ENCODE measurements at regions not wholly inside any gene's neighbourhood (a gene's known extent, or its start where the extent isn't known, plus 50 kb on each side); places are given as distances from the start of the nearest gene placed in this dataset.
"Not testable (repeated sequence)": the region's sequence is repeated elsewhere in the genome, so short reads cannot be mapped to it uniquely, and the experiment has no call there.

DNA sequence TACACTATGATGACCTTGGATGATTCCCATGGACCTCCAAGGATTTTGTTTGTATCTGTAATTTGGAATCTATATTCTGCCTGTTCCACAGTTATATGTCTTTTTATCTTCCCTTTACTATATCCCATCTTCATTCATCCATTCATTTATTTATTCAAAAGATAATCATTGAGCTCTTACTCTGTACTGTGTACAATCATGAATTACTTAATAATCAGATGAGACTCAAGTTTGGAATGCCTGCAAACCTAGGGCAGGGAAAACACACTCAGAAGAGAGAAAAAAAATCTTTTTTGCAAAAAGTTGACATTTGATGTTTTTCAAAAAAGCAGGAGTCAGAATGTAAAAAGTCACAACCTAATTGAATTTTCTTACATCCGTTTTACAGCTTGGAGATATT, 170.2 kb upstream of the GNAI1 start:
- ATAC-seq (no peak), DNase-seq (ENCODE audit: low spot score) (no peak)
- H3K36me3 Mint-ChIP-seq = no peaks in the 10 kb centered on the region
- no peaks in the 10 kb centered on the region for H3K4me1 Mint-ChIP-seq (ENCODE audit: low read depth in 2 of 2)
- H3K4me3 Mint-ChIP-seq = no peak overlapping the region
- H3K27ac Mint-ChIP-seq = no peak overlapping the region
- no peaks in the 10 kb centered on the region for H3K27me3 Mint-ChIP-seq
- H3K9me3 Mint-ChIP-seq = peaks cover 3% of the 10 kb centered on the region

DNA sequence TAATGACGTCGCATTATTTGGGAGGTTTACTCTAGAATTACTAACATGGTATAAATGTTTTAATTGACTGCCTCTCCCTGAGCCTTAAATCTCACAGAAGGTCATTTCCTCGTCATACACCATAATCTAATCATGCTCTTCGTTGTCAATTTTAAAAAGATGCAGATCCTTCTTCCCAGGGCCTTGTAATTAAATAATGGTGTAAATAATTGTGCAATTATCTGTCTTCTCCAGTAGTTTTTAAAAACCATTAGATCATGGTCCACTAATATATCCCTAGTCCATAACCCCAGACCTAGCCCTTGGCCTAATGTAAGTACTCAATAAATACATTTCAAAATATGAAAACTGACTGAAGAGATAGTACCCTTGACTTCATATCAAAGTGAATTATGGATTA, 181.5 kb upstream of the GNAI1 start:
- Mint-ChIP-seq H3K4me1 (ENCODE audit: low read depth in 2 of 2) (no peaks in the 10 kb centered on the region), H3K36me3 (no peaks in the 10 kb centered on the region), H3K27ac (no peak overlapping the region), H3K4me3 (no peak overlapping the region), H3K9me3 (peaks cover 5% of the 10 kb centered on the region), H3K27me3 (no peaks in the 10 kb centered on the region)
- DNase-seq (ENCODE audit: low spot score) = no peak
- no peak for ATAC-seq

DNA sequence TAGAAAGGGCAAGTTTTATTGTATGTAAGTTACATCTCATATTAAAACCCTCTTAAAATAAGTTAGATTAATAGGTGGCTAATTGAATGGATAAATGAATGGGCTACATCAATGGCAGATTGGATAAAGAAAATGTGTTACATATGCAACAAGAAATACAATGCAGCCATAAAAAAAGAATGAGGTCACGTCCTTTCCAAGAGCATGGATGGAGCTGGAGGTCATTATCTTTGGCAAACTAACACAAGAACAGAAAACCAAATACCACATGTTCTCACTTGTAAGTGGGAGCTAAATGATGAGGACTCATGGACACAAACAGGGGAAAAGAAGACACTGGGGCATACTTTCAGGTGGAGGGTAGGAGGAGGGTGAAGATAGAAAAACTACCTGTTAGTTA, 182.2 kb upstream of the GNAI1 start:
- Mint-ChIP-seq H3K4me3 (no peak overlapping the region), H3K9me3 (peaks cover 7% of the 10 kb centered on the region), H3K27ac (no peak overlapping the region), H3K27me3 (no peaks in the 10 kb centered on the region), H3K4me1 (ENCODE audit: low read depth in 2 of 2) (no peaks in the 10 kb centered on the region), H3K36me3 (no peaks in the 10 kb centered on the region)
- ATAC-seq (no peak), DNase-seq (ENCODE audit: low spot score) (no peak)

DNA sequence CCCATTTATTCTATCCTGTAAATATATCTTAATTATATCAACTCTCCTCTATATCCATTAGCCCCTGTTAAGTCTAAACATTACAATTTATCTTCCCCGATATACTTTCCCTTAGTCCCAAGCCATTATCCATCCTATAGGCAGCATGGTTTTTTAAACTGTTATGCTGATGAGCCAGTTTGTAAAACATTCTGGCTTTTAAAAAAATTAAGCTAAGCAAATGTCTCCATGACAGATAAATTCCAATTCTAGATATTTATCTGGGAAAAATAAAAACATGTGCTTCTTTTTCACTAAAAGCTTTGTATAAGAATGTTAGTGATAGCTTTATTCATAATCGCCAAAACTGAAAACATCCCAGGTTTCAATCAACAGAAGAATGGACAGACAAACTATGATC, 183.2 kb upstream of the GNAI1 start:
- DNase-seq (ENCODE audit: low spot score) (no peak), ATAC-seq (no peak)
- H3K9me3 Mint-ChIP-seq = peaks cover 11% of the 10 kb centered on the region
- no peaks in the 10 kb centered on the region for H3K4me1 Mint-ChIP-seq (ENCODE audit: low read depth in 2 of 2)
- H3K4me3 Mint-ChIP-seq = no peak overlapping the region
- no peak overlapping the region for H3K27ac Mint-ChIP-seq
- no peaks in the 10 kb centered on the region for H3K36me3 Mint-ChIP-seq
- H3K27me3 Mint-ChIP-seq = no peaks in the 10 kb centered on the region

DNA sequence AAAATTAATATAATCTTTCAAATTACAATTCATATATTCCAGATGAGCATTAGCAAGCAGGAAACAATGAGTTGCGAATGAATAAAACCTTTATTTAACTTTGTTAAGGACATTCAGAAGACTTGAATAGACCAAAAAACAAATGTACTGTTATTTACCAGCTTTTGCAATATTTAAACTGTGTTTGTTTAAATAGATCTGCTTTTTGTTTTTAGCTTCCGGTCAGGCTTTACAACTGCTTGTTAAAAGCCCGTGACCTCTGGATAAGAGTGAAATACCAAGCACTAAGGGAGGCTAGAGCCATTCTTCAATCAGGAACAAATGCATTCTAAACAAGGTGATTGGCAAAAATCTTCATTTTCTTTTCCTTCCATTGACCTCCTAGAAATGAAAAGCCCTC, 184.9 kb upstream of the GNAI1 start:
- Mint-ChIP-seq H3K4me3 (no peak overlapping the region), H3K27me3 (no peaks in the 10 kb centered on the region), H3K36me3 (no peaks in the 10 kb centered on the region), H3K4me1 (ENCODE audit: low read depth in 2 of 2) (no peaks in the 10 kb centered on the region), H3K27ac (no peak overlapping the region), H3K9me3 (peaks cover 12% of the 10 kb centered on the region)
- DNase-seq (ENCODE audit: low spot score) (no peak), ATAC-seq (no peak)

DNA sequence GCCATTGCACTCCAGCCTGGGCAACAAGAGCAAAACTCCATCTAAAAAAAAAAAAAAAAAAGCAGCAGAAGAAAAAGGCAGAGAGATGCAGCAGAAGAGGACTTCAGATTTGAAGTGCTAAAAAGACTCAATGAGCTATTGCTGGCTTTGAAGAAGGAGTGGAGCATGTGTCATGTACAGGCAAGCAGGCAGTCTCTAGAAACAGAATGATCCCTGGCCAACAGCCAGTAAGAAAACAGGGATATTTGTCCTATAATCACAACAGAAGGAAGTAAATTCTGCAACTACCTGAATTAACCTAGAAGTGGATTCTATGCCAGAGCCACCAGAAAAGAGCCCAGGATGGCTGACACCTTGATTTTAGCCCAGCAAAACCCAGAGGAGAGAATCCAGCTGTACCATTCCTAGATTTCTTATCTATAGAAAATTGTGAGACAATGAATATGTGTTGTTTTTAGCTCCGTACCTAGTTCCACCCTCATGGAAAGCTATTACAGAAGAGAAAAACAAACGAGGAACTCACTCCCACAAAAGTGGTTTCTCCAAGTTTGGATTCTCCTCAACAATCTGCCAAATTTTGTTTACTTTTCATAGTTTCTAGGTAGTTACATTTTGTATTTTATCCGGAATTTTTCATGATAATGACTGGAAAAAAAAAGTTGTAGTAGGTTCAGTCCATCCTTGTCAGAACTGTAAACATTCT, 198.2 kb upstream of the GNAI1 start:
- H3K27me3 Mint-ChIP-seq = no peaks in the 10 kb centered on the region
- H3K4me1 Mint-ChIP-seq (ENCODE audit: low read depth in 2 of 2) = no peaks in the 10 kb centered on the region
- peaks cover 8% of the 10 kb centered on the region for H3K9me3 Mint-ChIP-seq
- ATAC-seq (no peak), DNase-seq (ENCODE audit: low spot score) (no peak)
- no peak overlapping the region for H3K27ac Mint-ChIP-seq
- H3K36me3 Mint-ChIP-seq = peaks cover 2% of the 10 kb centered on the region
- no peak overlapping the region for H3K4me3 Mint-ChIP-seq

DNA sequence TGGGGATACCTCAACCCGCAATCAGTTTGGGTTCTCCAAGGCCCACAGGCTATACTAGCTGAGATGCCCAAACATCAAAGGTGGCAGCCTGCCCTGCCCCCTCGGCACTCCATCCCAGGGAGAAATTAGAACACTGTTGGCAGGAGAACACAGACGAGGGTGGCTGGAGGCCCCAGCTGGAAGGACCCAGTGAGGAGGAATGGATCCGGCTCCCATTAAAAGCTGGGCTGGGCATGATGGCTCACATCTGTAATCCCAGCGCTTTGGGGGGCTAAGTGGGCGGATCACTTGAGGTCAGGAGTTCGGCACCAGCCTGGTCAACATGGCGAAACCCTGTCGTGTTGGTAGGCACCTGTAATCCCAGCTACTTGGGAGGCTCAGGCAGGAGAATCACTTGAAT, 199.9 kb upstream of the GNAI1 start:
- ATAC-seq (no peak), DNase-seq (ENCODE audit: low spot score) (no peak)
- Mint-ChIP-seq H3K36me3 (peaks cover 6% of the 10 kb centered on the region), H3K9me3 (peaks cover 12% of the 10 kb centered on the region), H3K27me3 (no peaks in the 10 kb centered on the region), H3K4me3 (no peak overlapping the region), H3K27ac (no peak overlapping the region), H3K4me1 (ENCODE audit: low read depth in 2 of 2) (no peaks in the 10 kb centered on the region)

DNA sequence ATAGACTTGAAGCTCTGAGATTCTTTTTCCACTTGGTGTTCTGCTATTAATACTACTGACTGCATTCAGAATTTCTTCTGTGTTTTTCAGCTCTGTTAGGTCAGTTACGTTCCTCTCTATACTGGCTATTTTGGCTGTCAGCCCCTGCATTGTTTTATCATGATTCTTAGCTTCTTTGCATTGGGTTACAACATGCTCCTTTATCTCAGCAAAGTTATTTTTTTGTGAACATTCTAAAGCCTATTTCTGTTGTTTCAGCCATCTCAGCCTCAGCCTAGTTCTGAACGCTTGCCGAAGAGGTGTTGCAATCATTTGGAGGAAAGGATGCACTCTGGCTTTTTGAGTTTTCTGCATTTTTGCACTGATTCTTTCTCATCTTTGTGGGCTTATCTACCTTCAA, 201.5 kb upstream of the GNAI1 start:
- Mint-ChIP-seq H3K4me1 (ENCODE audit: low read depth in 2 of 2) (no peaks in the 10 kb centered on the region), H3K27me3 (no peaks in the 10 kb centered on the region), H3K27ac (no peak overlapping the region), H3K4me3 (no peak overlapping the region), H3K36me3 (peaks cover 6% of the 10 kb centered on the region), H3K9me3 (peaks cover 15% of the 10 kb centered on the region)
- DNase-seq (ENCODE audit: low spot score) (no peak), ATAC-seq (no peak)

DNA sequence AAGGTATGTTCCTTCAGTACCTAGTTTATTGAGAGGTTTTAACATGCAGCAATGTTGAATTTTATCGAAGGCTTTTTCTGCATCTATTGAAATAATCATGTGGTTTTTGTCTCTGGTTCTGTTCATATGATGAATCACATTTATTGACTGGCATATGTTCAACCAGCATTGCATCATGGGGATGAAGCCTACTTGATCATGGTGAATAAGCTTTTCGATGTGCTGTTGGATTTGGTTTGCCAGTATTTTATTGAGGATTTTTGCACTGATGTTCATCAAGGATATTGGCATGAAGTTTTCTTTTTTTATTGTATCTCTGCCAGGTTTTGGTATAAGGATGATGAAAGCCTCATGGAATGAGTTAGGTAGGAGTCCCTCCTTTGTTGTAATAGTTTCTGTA, 204.0 kb upstream of the GNAI1 start:
- no peaks in the 10 kb centered on the region for H3K27me3 Mint-ChIP-seq

DNA sequence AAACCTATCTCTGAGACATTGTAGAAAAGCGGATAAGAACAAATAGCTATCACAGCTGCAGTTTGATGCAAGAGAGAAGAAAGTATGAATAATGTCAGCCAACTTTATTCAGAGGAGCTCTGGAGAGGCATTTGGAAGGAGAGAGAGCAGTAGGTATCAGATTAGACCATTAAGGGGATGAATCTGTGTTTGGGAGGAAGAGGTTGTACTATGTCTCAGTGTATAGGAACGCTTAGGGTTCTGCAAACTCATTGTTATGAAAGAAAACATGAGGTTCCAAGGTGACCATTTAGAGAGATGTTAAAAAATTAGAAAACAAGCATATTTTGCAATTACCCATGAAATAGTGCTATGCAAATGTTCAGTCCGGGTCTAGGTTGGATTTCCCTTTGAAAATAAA, 207.5 kb upstream of the GNAI1 start:
- no peaks in the 10 kb centered on the region for H3K4me1 Mint-ChIP-seq (ENCODE audit: low read depth in 2 of 2)
- H3K4me3 Mint-ChIP-seq = no peak overlapping the region
- H3K27me3 Mint-ChIP-seq = no peaks in the 10 kb centered on the region
- H3K27ac Mint-ChIP-seq = no peak overlapping the region
- no peak for ATAC-seq
- H3K36me3 Mint-ChIP-seq = peaks cover 6% of the 10 kb centered on the region
- no peak for DNase-seq (ENCODE audit: low spot score)
- H3K9me3 Mint-ChIP-seq = peaks cover 20% of the 10 kb centered on the region

More for the DNA sequence above, 204.0 kb upstream of the GNAI1 start:
- no peaks in the 10 kb centered on the region for H3K4me1 Mint-ChIP-seq (ENCODE audit: low read depth in 2 of 2)
- H3K27ac Mint-ChIP-seq = no peak overlapping the region
- H3K4me3 Mint-ChIP-seq = no peak overlapping the region
- H3K36me3 Mint-ChIP-seq = peaks cover 6% of the 10 kb centered on the region
- ATAC-seq (no peak), DNase-seq (ENCODE audit: low spot score) (no peak)
- H3K9me3 Mint-ChIP-seq = peaks cover 15% of the 10 kb centered on the region

DNA sequence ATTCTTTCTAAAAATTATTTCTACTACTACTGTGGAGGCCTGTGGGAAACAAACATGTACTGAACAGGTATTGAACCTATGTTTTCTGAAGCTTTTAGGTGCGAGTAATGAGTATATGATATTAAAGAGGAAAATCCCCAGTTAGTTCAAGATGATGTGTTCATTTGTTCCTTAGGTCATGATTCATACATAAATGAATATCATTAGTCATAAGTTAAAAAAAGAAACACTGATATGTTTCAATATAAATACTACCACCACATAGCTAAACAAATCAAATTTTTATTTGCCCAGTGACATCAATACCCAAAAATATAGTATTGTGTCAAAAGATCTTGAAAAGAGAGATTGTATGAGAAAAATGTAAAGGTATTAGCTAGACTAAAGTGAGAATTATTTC, 210.7 kb upstream of the GNAI1 start:
- H3K9me3 Mint-ChIP-seq = peaks cover 15% of the 10 kb centered on the region
- H3K4me3 Mint-ChIP-seq = no peak overlapping the region
- ATAC-seq = no peak

DNA sequence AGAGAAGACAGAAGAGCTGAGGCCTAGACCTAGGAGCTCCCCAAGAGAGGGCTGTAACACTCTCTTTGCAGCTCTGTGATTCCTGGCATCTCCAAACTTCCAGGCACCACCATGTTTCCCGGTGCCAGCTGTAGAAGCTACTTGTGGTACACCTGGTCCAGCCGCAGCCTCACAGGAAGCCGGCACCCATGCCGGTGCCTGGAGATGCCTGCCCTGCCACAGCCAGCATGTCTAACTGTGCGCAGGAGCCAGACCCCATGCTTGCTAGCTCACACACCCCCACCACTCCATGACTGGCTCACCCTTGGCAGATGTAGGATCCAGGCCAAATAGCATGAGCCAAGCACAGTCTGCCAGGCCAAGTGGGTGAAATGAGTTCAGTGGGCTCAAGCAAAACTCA, 211.7 kb upstream of the GNAI1 start:
- H3K4me3 Mint-ChIP-seq = no peak overlapping the region
- H3K27me3 Mint-ChIP-seq = no peaks in the 10 kb centered on the region
- peaks cover 14% of the 10 kb centered on the region for H3K9me3 Mint-ChIP-seq
- H3K27ac Mint-ChIP-seq = no peak overlapping the region
- ATAC-seq (no peak), DNase-seq (ENCODE audit: low spot score) (no peak)
- H3K36me3 Mint-ChIP-seq = peaks cover under 1% of the 10 kb centered on the region
- no peaks in the 10 kb centered on the region for H3K4me1 Mint-ChIP-seq (ENCODE audit: low read depth in 2 of 2)

More for the DNA sequence above, 210.7 kb upstream of the GNAI1 start:
- H3K27ac Mint-ChIP-seq = no peak overlapping the region
- H3K36me3 Mint-ChIP-seq = no peaks in the 10 kb centered on the region
- no peaks in the 10 kb centered on the region for H3K4me1 Mint-ChIP-seq (ENCODE audit: low read depth in 2 of 2)
- no peaks in the 10 kb centered on the region for H3K27me3 Mint-ChIP-seq
- DNase-seq (ENCODE audit: low spot score) = no peak

DNA sequence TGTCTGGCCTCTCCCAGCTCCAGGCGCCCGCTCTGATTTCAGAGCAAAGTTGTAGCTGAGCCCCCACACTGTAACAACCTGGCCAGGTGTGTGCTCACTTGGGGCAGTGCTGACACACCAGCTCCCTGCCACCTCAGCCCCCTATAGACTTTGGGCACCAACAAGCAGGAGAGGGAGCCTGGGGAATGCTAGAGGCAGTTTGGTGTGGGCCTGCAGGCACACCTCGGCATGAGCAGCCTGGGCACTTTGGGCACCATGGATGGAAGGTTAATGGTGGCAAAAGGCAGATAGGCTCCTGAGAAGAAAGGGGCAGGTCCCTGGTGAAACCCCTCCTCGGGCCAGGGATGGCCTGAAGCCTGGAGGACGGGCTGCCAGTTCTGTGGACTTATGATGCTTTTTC, 212.7 kb upstream of the GNAI1 start:
- Mint-ChIP-seq H3K27ac (no peak overlapping the region), H3K36me3 (peaks cover 4% of the 10 kb centered on the region), H3K9me3 (peaks cover 19% of the 10 kb centered on the region), H3K27me3 (no peaks in the 10 kb centered on the region), H3K4me1 (ENCODE audit: low read depth in 2 of 2) (no peaks in the 10 kb centered on the region), H3K4me3 (no peak overlapping the region)
- ATAC-seq (peak in 1 of 2 donors; percentile 24), DNase-seq (ENCODE audit: low spot score) (no peak)

DNA sequence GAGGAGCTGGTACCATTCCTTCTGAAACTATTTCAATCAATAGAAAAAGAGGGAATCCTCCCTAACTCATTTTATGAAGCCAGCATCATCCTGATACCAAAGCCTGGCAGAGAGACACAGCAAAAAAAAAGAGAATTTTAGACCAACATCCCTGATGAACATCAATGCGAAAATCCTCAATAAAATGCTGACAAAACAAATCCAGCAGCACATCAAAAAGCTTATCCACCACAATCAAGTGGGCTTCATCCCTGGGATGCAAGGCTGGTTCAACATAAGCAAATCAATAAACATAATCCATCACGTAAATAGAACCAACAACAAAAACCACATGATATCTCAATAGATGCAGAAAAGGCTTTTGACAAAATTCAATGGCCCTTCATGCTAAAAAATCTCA, 216.0 kb upstream of the GNAI1 start:
- not testable (repeated sequence) for H3K4me1 Mint-ChIP-seq (ENCODE audit: low read depth in 2 of 2); H3K27me3 Mint-ChIP-seq; H3K27ac Mint-ChIP-seq; H3K4me3 Mint-ChIP-seq; DNase-seq (ENCODE audit: low spot score); ATAC-seq; H3K36me3 Mint-ChIP-seq
- peaks cover 27% of the 10 kb centered on the region for H3K9me3 Mint-ChIP-seq

DNA sequence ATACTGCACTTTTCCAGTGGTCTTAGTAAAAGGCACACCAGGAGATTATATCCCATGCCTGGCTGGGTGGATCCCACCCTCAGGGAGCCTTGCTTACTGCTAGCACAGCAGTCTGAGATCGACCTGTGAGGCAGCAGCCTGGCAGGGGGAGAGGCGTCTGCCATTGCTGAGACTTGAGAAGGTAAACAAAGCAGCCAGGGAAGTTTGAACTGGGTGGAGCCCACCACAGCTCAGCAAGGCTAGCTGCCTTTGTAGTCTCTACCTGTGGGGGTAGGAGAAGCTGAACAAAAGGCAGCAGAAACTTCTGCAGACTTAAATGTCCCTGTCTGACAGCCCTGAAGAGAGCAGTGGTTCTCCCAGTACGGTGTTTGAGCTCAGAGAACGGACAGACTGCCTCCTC, 219.3 kb upstream of the GNAI1 start:
- ATAC-seq; H3K4me3 Mint-ChIP-seq; H3K36me3 Mint-ChIP-seq; DNase-seq (ENCODE audit: low spot score); H3K4me1 Mint-ChIP-seq (ENCODE audit: low read depth in 2 of 2); H3K27me3 Mint-ChIP-seq; H3K27ac Mint-ChIP-seq: not testable (repeated sequence)
- H3K9me3 Mint-ChIP-seq = peaks cover 23% of the 10 kb centered on the region
